Activated naive CD8-positive, alpha-beta T cell treated with anti-CD3 and anti-CD28 coated beads, Interleukin-2, amount 10 ng/mL, durations not matched to agents 7 days and 5 days (primary cell): ENCODE measurements at regions not wholly inside any gene's neighbourhood (a gene's known extent, or its start where the extent isn't known, plus 50 kb on each side); places are given as distances from the start of the nearest gene placed in this dataset.

Experiments
- ATAC-seq: fragments of 150-1000 bp; cut with Tn5 transposase; one replicate; pipeline ENCODE4 v1.10.0; 2021; ENCODE audit warnings: low read depth, moderate library complexity
- POLR2A ChIA-PET: fragments of 350-600 bp; sonication (Branson Sonifier 250); formaldehyde crosslinking; loops from one replicate; lab custom pipeline; 2021; ENCODE audit warnings: antibody characterized with exemption; lab: Charles Lee
- DNase-seq: peaks from one replicate; pipeline ENCODE4 v3.0.0; 2021
- H3K27ac Mint-ChIP-seq: one replicate; pipeline ENCODE4 v1.8.0; 2022; ENCODE audit warnings: mild to moderate bottlenecking, mixed read lengths
- H3K27me3 Mint-ChIP-seq: one replicate; pipeline ENCODE4 v1.8.0; 2022; ENCODE audit warnings: mild to moderate bottlenecking, moderate library complexity, mixed read lengths
- H3K36me3 Mint-ChIP-seq: one replicate; pipeline ENCODE4 v1.8.0; 2021; ENCODE audit warnings: mild to moderate bottlenecking, mixed read lengths
- H3K4me1 Mint-ChIP-seq: one replicate; pipeline ENCODE4 v1.8.0; 2021; ENCODE audit warnings: mixed read lengths
- H3K4me3 Mint-ChIP-seq: one replicate; pipeline ENCODE4 v1.8.0; 2022; ENCODE audit warnings: mild to moderate bottlenecking, moderate library complexity, mixed read lengths
- H3K9me3 Mint-ChIP-seq: one replicate; pipeline ENCODE4 v1.8.0; 2021; ENCODE audit warnings: mixed read lengths

- Mint-ChIP-seq H3K9me3 (no peaks in the 10 kb centered on the region), H3K27ac (no peak overlapping the region), H3K36me3 (peaks cover 1% of the 10 kb centered on the region), H3K27me3 (no peaks in the 10 kb centered on the region), H3K4me3 (no peak overlapping the region), H3K4me1 (peaks cover 15% of the 10 kb centered on the region)
- no peak for DNase-seq
- POLR2A ChIA-PET, result interaction anchor here (0.5 kb wide), 1 partner anchor 39 kb away, joined by 6 read pairs; no protein-coding TSS in a partner anchor
- ATAC-seq, result no peak
Measured at GRCh38 chr9:19988281-19988680, 199.4 kb upstream of the SLC24A2 start.

GRCh38 chr9:19985081-19985480 is 196.2 kb upstream of the SLC24A2 start:
- peaks cover 8% of the 10 kb centered on the region for H3K36me3 Mint-ChIP-seq
- no peaks in the 10 kb centered on the region for H3K27me3 Mint-ChIP-seq
- ATAC-seq (no peak), DNase-seq (no peak)
- H3K4me3 Mint-ChIP-seq, result no peak overlapping the region
- H3K9me3 Mint-ChIP-seq, result peaks cover 8% of the 10 kb centered on the region
- POLR2A ChIA-PET, result no interaction called here
- H3K4me1 Mint-ChIP-seq, result peaks cover 2% of the 10 kb centered on the region
- H3K27ac Mint-ChIP-seq, result no peak overlapping the region

- peaks cover 26% of the 10 kb centered on the region for H3K4me1 Mint-ChIP-seq
- ATAC-seq (peak; percentile 98), DNase-seq (no peak)
- peaks cover 29% of the 10 kb centered on the region for H3K36me3 Mint-ChIP-seq
- POLR2A ChIA-PET, result interaction anchor here (0.5 kb wide), 1 partner anchor 230 kb away, joined by 7 read pairs; no protein-coding TSS in a partner anchor
- H3K27me3 Mint-ChIP-seq, result no peaks in the 10 kb centered on the region
- peak overlapping the region; percentile 92 for H3K27ac Mint-ChIP-seq
- H3K4me3 Mint-ChIP-seq, result peak overlapping the region; percentile 59
- peaks cover 11% of the 10 kb centered on the region for H3K9me3 Mint-ChIP-seq
Measured at GRCh38 chr9:19976226-19976625, 187.4 kb upstream of the SLC24A2 start.

GRCh38 chr9:19975499-19975898 is 186.7 kb upstream of the SLC24A2 start:
- DNase-seq, result no peak
- POLR2A ChIA-PET, result no interaction called here
- ATAC-seq, result no peak
- Mint-ChIP-seq H3K4me3 (no peak overlapping the region), H3K36me3 (peaks cover 32% of the 10 kb centered on the region), H3K9me3 (peaks cover 14% of the 10 kb centered on the region), H3K27ac (peak overlapping the region; percentile 63), H3K27me3 (no peaks in the 10 kb centered on the region), H3K4me1 (peaks cover 26% of the 10 kb centered on the region)

- Mint-ChIP-seq H3K9me3 (peaks cover 7% of the 10 kb centered on the region), H3K27ac (no peak overlapping the region), H3K36me3 (peaks cover 21% of the 10 kb centered on the region), H3K4me1 (peaks cover 17% of the 10 kb centered on the region), H3K4me3 (no peak overlapping the region), H3K27me3 (no peaks in the 10 kb centered on the region)
- POLR2A ChIA-PET, result no interaction called here
- ATAC-seq (no peak), DNase-seq (no peak)
Measured at GRCh38 chr9:19969721-19970120, 180.9 kb upstream of the SLC24A2 start.

- H3K9me3 Mint-ChIP-seq, result peaks cover 8% of the 10 kb centered on the region
- no peaks in the 10 kb centered on the region for H3K27me3 Mint-ChIP-seq
- POLR2A ChIA-PET, result interaction anchor here (0.5 kb wide), 1 partner anchor 272 kb away, joined by 5 read pairs; no protein-coding TSS in a partner anchor
- ATAC-seq (peak; percentile 33), DNase-seq (no peak)
- no peak overlapping the region for H3K4me3 Mint-ChIP-seq
- H3K4me1 Mint-ChIP-seq, result peaks cover 17% of the 10 kb centered on the region
- peak overlapping the region; percentile 24 for H3K27ac Mint-ChIP-seq
- H3K36me3 Mint-ChIP-seq, result peaks cover 19% of the 10 kb centered on the region
Measured at GRCh38 chr9:19967888-19968459, 179.1 kb upstream of the SLC24A2 start.

GRCh38 chr9:19967216-19967887 is 178.5 kb upstream of the SLC24A2 start:
- DNase-seq, result no peak
- H3K4me1 Mint-ChIP-seq, result peaks cover 17% of the 10 kb centered on the region
- H3K27ac Mint-ChIP-seq, result no peak overlapping the region
- POLR2A ChIA-PET, result interaction anchor here (0.5 kb wide), 1 partner anchor 272 kb away, joined by 5 read pairs; no protein-coding TSS in a partner anchor
- no peak overlapping the region for H3K4me3 Mint-ChIP-seq
- no peak for ATAC-seq
- peaks cover 8% of the 10 kb centered on the region for H3K9me3 Mint-ChIP-seq
- peaks cover 20% of the 10 kb centered on the region for H3K36me3 Mint-ChIP-seq
- no peaks in the 10 kb centered on the region for H3K27me3 Mint-ChIP-seq

- H3K27me3 Mint-ChIP-seq, result no peaks in the 10 kb centered on the region
- DNase-seq (no peak), ATAC-seq (no peak)
- peaks cover 16% of the 10 kb centered on the region for H3K36me3 Mint-ChIP-seq
- H3K9me3 Mint-ChIP-seq, result peaks cover 8% of the 10 kb centered on the region
- no peak overlapping the region for H3K27ac Mint-ChIP-seq
- H3K4me1 Mint-ChIP-seq, result peaks cover 17% of the 10 kb centered on the region
- POLR2A ChIA-PET, result no interaction called here
- no peak overlapping the region for H3K4me3 Mint-ChIP-seq
Measured at GRCh38 chr9:19965336-19965735, 176.5 kb upstream of the SLC24A2 start.

GRCh38 chr9:19947996-19948395 is 159.2 kb upstream of the SLC24A2 start:
- H3K36me3 Mint-ChIP-seq, result peaks cover 22% of the 10 kb centered on the region
- DNase-seq (no peak), ATAC-seq (no peak)
- H3K4me1 Mint-ChIP-seq, result peaks cover 28% of the 10 kb centered on the region
- peaks cover under 1% of the 10 kb centered on the region for H3K27me3 Mint-ChIP-seq
- H3K4me3 Mint-ChIP-seq, result no peak overlapping the region
- peaks cover 7% of the 10 kb centered on the region for H3K9me3 Mint-ChIP-seq
- H3K27ac Mint-ChIP-seq, result no peak overlapping the region
- POLR2A ChIA-PET, result interaction anchor here (0.6 to 1.0 kb wide), 2 partner anchors 532 to 675 kb away, joined by 3 read pairs; no protein-coding TSS in a partner anchor

- Mint-ChIP-seq H3K27ac (peak overlapping the region; percentile 72), H3K36me3 (peaks cover 17% of the 10 kb centered on the region), H3K9me3 (peaks cover 6% of the 10 kb centered on the region), H3K4me1 (peaks cover 30% of the 10 kb centered on the region), H3K27me3 (peaks cover 4% of the 10 kb centered on the region), H3K4me3 (no peak overlapping the region)
- POLR2A ChIA-PET, result interaction anchor here (0.6 to 2.2 kb wide), 6 partner anchors 53 to 676 kb away, joined by 3 to 13 read pairs (median 4); partner anchors contain the start of gene MLLT3
- ATAC-seq, result peak; percentile 98
- DNase-seq, result no peak
Measured at GRCh38 chr9:19946441-19947109, 157.7 kb upstream of the SLC24A2 start.

GRCh38 chr9:19941874-19942273 is 153.0 kb upstream of the SLC24A2 start:
- Mint-ChIP-seq H3K4me3 (no peak overlapping the region), H3K36me3 (peaks cover under 1% of the 10 kb centered on the region), H3K4me1 (peaks cover 16% of the 10 kb centered on the region), H3K9me3 (no peaks in the 10 kb centered on the region), H3K27ac (no peak overlapping the region), H3K27me3 (peaks cover 4% of the 10 kb centered on the region)
- POLR2A ChIA-PET, result no interaction called here
- no peak for DNase-seq
- no peak for ATAC-seq

GRCh38 chr9:19940811-19941535 is 152.1 kb upstream of the SLC24A2 start:
- ATAC-seq (no peak), DNase-seq (no peak)
- Mint-ChIP-seq H3K4me3 (no peak overlapping the region), H3K36me3 (no peaks in the 10 kb centered on the region), H3K27ac (no peak overlapping the region), H3K27me3 (peaks cover 4% of the 10 kb centered on the region), H3K9me3 (no peaks in the 10 kb centered on the region), H3K4me1 (peaks cover 7% of the 10 kb centered on the region)
- POLR2A ChIA-PET, result no interaction called here

- DNase-seq, result no peak
- no peak for ATAC-seq
- POLR2A ChIA-PET, result interaction anchor here (1.0 kb wide), 1 partner anchor 683 kb away, joined by 3 read pairs; the partner anchor contains the start of gene MLLT3
- no peaks in the 10 kb centered on the region for H3K36me3 Mint-ChIP-seq
- H3K4me3 Mint-ChIP-seq, result no peak overlapping the region
- no peak overlapping the region for H3K27ac Mint-ChIP-seq
- H3K27me3 Mint-ChIP-seq, result peaks cover 4% of the 10 kb centered on the region
- peaks cover 3% of the 10 kb centered on the region for H3K4me1 Mint-ChIP-seq
- no peaks in the 10 kb centered on the region for H3K9me3 Mint-ChIP-seq
Measured at GRCh38 chr9:19939734-19940278, 151.0 kb upstream of the SLC24A2 start.
